Amygdala (tissue), 56 donors: ENCODE measurements at regions not wholly inside any gene's neighbourhood (a gene's known extent, or its start where the extent isn't known, plus 50 kb on each side); places are given as distances from the start of the nearest gene placed in this dataset.
"Not testable (repeated sequence)": the region's sequence is repeated elsewhere in the genome, so short reads cannot be mapped to it uniquely, and the experiment has no call there.

Experiments
- DNase-seq, 56 donors: peaks; one replicate each; lab custom pipeline; 2025; lab: John Stamatoyannopoulos, UW

- no peak for DNase-seq
Observed at GRCh38 chr14:46596236-46596635, 55.3 kb downstream of the RPL10L start.

GRCh38 chr14:46582826-46583225 is 68.8 kb downstream of the RPL10L start:
- DNase-seq: no peak

- DNase-seq: peak in 4 of 56 donors; percentile 1 to 25 (median 2)
Observed at GRCh38 chr14:46581036-46581671, 70.4 kb downstream of the RPL10L start.

- no peak for DNase-seq
Observed at GRCh38 chr14:46574978-46575375, 76.6 kb downstream of the RPL10L start.

GRCh38 chr14:46574221-46574977 is 77.2 kb downstream of the RPL10L start:
- DNase-seq: no peak

- DNase-seq: no peak
Observed at GRCh38 chr14:46573498-46573897, 78.1 kb downstream of the RPL10L start.

- no peak for DNase-seq
Observed at GRCh38 chr14:46571970-46572369, 79.6 kb downstream of the RPL10L start.

GRCh38 chr14:46568161-46568560 is 83.4 kb downstream of the RPL10L start:
- DNase-seq: not testable (repeated sequence)

GRCh38 chr14:46550836-46551235 is 100.7 kb downstream of the RPL10L start:
- DNase-seq: no peak

GRCh38 chr14:46540986-46541385 is 110.6 kb downstream of the RPL10L start:
- DNase-seq: no peak

- no peak for DNase-seq
Observed at GRCh38 chr14:46519121-46519520, 132.5 kb downstream of the RPL10L start.

GRCh38 chr14:46508752-46509151 is 142.8 kb downstream of the RPL10L start:
- not testable (repeated sequence) for DNase-seq

- no peak for DNase-seq
Observed at GRCh38 chr14:46499521-46499920, 152.1 kb downstream of the RPL10L start.

- DNase-seq: no peak
Observed at GRCh38 chr14:46496409-46496808, 155.2 kb downstream of the RPL10L start.

GRCh38 chr14:46490238-46490685 is 161.3 kb downstream of the RPL10L start:
- DNase-seq: no peak

GRCh38 chr14:46488374-46488773 is 163.2 kb downstream of the RPL10L start:
- no peak for DNase-seq

GRCh38 chr14:46487582-46488350 is 163.8 kb downstream of the RPL10L start:
- DNase-seq: no peak

- no peak for DNase-seq
Observed at GRCh38 chr14:46482200-46482599, 169.4 kb downstream of the RPL10L start.

GRCh38 chr14:46480817-46481216 is 170.8 kb downstream of the RPL10L start:
- DNase-seq: no peak

GRCh38 chr14:46472261-46472660 is 179.3 kb downstream of the RPL10L start:
- no peak for DNase-seq

- DNase-seq: no peak
Observed at GRCh38 chr14:46464341-46464740, 187.2 kb downstream of the RPL10L start.
